ENCODE measurements at regions not wholly inside any gene's neighbourhood (a gene's known extent, or its start where the extent isn't known, plus 50 kb on each side); places are given as distances from the start of the nearest gene placed in this dataset.

DNA sequence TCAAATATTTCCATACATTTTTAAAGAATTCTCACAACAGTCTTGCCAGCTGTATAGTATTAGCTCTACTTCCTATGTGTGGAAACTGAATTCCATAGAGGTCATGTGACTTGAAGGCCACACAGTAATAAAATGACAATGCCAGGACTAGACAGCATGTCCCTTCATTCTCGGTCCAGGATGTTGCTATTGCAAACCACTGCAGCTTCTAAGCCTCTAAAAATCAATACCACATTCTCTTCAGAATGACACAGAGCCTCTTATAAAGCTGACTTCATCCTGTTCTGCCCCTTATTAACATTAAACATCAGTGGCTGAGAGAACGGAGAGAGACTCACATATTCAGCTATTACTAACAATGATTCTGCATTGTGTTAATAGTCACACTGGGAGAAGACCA, 240.3 kb upstream of the PEX5L start:
- DNase-seq (ENCODE audit: low read depth) = no peak
- no peak overlapping the region for H3K4me3 ChIP-seq (ENCODE audit: low read depth, low read length)
- no peak for TF ChIP-seq CTCF (IDR thresholded peaks at IDR 0.05; ENCODE audit: control insufficient read depth, extremely low read depth, insufficient read depth)

- no peak overlapping the region for H3K4me3 ChIP-seq (ENCODE audit: low read depth, low read length)
- no peak for TF ChIP-seq CTCF (IDR thresholded peaks at IDR 0.05; ENCODE audit: control insufficient read depth, extremely low read depth, insufficient read depth)
- no peak for DNase-seq (ENCODE audit: low read depth)
These were observed 241.9 kb upstream of the PEX5L start for GRCh38 chr3:180278583-180279188.

- TF ChIP-seq CTCF (IDR thresholded peaks at IDR 0.05; ENCODE audit: control insufficient read depth, extremely low read depth, insufficient read depth) = no peak
- H3K4me3 ChIP-seq (ENCODE audit: low read depth, low read length) = no peak overlapping the region
- no peak for DNase-seq (ENCODE audit: low read depth)
These were observed 243.8 kb upstream of the PEX5L start for GRCh38 chr3:180280555-180280954.

DNA sequence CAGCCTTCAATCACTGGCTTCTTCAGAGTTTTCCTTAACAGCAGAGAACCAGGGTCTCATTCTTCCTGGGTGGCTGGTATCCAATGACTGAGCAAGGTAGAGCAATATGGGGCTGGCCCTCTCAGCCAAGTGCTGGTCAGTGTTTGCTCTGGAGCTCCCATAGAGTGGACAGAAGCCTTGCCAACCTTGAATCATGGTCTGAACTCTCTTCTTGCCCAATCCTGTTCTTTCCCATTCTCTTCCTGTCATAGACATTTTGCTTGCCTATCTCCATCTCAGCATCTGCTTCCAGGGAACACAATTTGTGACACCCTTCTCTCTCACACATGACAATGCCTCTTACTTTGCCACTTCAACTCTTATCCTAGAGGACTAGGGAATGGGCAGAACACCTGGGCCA, 245.6 kb upstream of the PEX5L start:
- no peak overlapping the region for H3K4me3 ChIP-seq (ENCODE audit: low read depth, low read length)
- no peak for TF ChIP-seq CTCF (IDR thresholded peaks at IDR 0.05; ENCODE audit: control insufficient read depth, extremely low read depth, insufficient read depth)
- DNase-seq (ENCODE audit: low read depth) = no peak

DNA sequence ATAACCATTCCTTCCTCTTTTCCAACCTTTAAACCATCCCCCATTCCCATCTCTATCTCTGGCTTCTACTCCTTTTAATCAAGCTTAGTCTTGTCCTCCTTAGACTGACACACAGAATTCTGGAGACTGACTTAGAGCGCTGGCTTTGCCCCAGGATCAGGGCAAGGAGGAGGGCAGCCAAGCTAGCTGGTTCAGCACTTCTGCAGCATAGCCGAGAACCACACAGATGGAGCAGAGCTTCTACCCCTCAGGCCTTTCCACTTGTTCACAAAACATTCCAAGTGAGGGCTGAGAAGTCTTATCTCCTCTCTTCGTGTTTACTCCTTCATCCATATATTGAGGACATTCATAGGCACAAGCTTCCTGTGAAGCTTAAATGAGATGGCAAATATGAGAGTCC, 246.5 kb upstream of the PEX5L start:
- H3K4me3 ChIP-seq (ENCODE audit: low read depth, low read length) = no peak overlapping the region
- DNase-seq (ENCODE audit: low read depth) = no peak
- TF ChIP-seq CTCF (IDR thresholded peaks at IDR 0.05; ENCODE audit: control insufficient read depth, extremely low read depth, insufficient read depth) = no peak

DNA sequence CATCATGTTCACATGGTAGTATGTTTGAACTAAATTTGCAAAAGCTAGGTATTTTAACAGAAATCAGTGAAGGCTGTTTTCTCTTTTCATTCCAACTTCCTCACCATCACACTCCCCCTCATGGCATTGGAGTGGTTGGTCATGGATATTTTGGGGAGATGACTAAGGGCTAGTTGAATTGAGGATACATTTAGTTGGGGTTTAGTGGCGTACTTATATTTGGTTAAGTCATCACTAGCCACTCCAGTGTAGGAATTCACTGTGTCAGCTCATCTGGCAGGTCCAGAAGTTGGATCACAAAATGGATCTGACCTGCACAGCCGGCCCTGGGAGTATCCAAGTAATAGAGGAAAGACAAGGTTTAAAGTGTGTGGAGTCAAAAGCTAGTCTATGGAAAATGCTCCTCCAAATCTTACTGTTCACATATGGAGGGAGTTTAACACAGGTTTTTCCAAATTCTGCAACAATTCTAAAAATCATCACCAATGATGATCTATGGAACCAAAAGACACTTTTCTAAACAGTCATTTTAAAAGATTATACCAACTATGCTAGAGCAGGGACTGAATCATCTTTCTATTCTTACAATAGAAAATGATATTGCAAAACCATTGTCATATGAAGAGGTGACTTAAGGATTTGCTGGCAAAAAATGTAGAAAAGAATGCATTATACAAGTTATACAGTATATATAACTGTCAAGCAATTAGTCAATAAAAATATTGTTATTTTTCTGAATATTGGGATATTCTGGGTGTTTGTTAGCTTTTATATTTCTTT, 247.8 kb upstream of the PEX5L start:
- no peak for DNase-seq (ENCODE audit: low read depth)
- no peak for TF ChIP-seq CTCF (IDR thresholded peaks at IDR 0.05; ENCODE audit: control insufficient read depth, extremely low read depth, insufficient read depth)
- H3K4me3 ChIP-seq (ENCODE audit: low read depth, low read length) = no peak overlapping the region

- no peak for DNase-seq (ENCODE audit: low read depth)
- H3K4me3 ChIP-seq (ENCODE audit: low read depth, low read length) = no peak overlapping the region
- no peak for TF ChIP-seq CTCF (IDR thresholded peaks at IDR 0.05; ENCODE audit: control insufficient read depth, extremely low read depth, insufficient read depth)
These were observed 251.0 kb upstream of the PEX5L start for GRCh38 chr3:180287703-180288102.
